A549 (cell line): ENCODE measurements at regions not wholly inside any gene's neighbourhood (a gene's known extent, or its start where the extent isn't known, plus 50 kb on each side); places are given as distances from the start of the nearest gene placed in this dataset.

Source experiments
- ATAC-seq, 2 experiments: fragments of 200-7000 bp in 1 of 2; fragments of >200 bp in 1 of 2; cut with Nextera tagmentation in 1 of 2; cut with Tn5 transposase in 1 of 2; 3 replicates each; pipeline versions ENCODE4 v1.8.0 to v1.9.1; 2018 to 2020; ENCODE audit warnings: mild to moderate bottlenecking in 1 of 2, moderate library complexity in 1 of 2
- CTCF ChIA-PET: fragments of 300-600 bp; sonication (Branson Sonifier 250); formaldehyde crosslinking; extraction: SDS; loops from one replicate; lab custom pipeline; 2021; ENCODE audit warnings: antibody characterized with exemption, inconsistent platforms; lab: Yijun Ruan, JAX
- POLR2A ChIA-PET: fragments of 350-600 bp; formaldehyde crosslinking; extraction: SDS; loops from one replicate; lab custom pipeline; 2021; ENCODE audit warnings: antibody characterized with exemption, inconsistent platforms; lab: Yijun Ruan, JAX
- DNase-seq, 2 experiments: peaks; one replicate each; pipeline versions ENCODE4 v3.0.0 to v3.0.0-alpha.2; 2011 to 2016; ENCODE audit warnings: low read depth in 1 of 2, low spot score in 1 of 2
- FAIRE-seq: peaks from 2 replicates; lab custom pipeline; 2011; peaks lifted over from hg19 to GRCh38; lab: Jason Lieb, UNC
- H3K27ac ChIP-seq, 2 experiments: fragments of >200 bp; sonication (Bioruptor Twin); formaldehyde crosslinking; 3 replicates each; pipeline ENCODE4 v1.5.1; 2016 to 2017
- H3K4me1 ChIP-seq: fragments of >200 bp; sonication (Bioruptor Twin); formaldehyde crosslinking; 3 replicates; pipeline ENCODE4 v1.6.1; 2016
- H3K4me2 ChIP-seq: fragments of >200 bp; sonication (Bioruptor Twin); formaldehyde crosslinking; 3 replicates; pipeline ENCODE4 v1.6.1; 2016
- H3K4me3 ChIP-seq: fragments of >200 bp; sonication (Bioruptor Twin); formaldehyde crosslinking; 3 replicates; pipeline ENCODE4 v1.5.1; 2016
- H3K9me3 ChIP-seq: fragments of >200 bp; sonication (Bioruptor Twin); formaldehyde crosslinking; 3 replicates; pipeline ENCODE4 v1.6.1; 2016
- ATOH8 ChIP-seq: fragments of 250-450 bp; sonication (Bioruptor Pico); IDR thresholded peaks from 2 replicates; pipeline ENCODE4 v1.5.0; 2020; ENCODE audit warnings: low read depth, mild to moderate bottlenecking, moderate library complexity
- BCL3 ChIP-seq: fragments of >200 bp; sonication (Bioruptor Twin); formaldehyde crosslinking; IDR thresholded peaks from 3 replicates; pipeline ENCODE4 v1.6.1; 2016
- BHLHE40 ChIP-seq: IDR thresholded peaks from 2 replicates; pipeline ENCODE4 v1.6.1; 2012; ENCODE audit warnings: low read depth, low read length, inconsistent platforms
- CBX2 ChIP-seq: fragments of 200-600 bp; sonication (generic); IDR thresholded peaks from 2 replicates; pipeline ENCODE4 v1.6.1; 2016; ENCODE audit warnings: low read depth, mild to moderate bottlenecking, borderline replicate concordance
- CBX8 ChIP-seq: fragments of 200-600 bp; sonication (generic); IDR thresholded peaks from 2 replicates; pipeline ENCODE4 v1.6.1; 2016
- CEBPB ChIP-seq, 2 experiments: fragments of >200 bp in 1 of 2; sonication (Bioruptor Twin) in 1 of 2; formaldehyde crosslinking in 1 of 2; IDR thresholded peaks; 2 replicates each; pipeline ENCODE4 v1.6.1; 2012 to 2016
- CHD2 ChIP-seq: fragments of 150-350 bp; IDR thresholded peaks from 2 replicates; pipeline ENCODE4 v1.6.1; 2014; ENCODE audit warnings: low read length; ENCODE audit not compliant: partially characterized antibody
- CHD4 ChIP-seq: fragments of 200-600 bp; sonication (generic); IDR thresholded peaks from 2 replicates; pipeline ENCODE4 v1.6.1; 2016; ENCODE audit warnings: antibody characterized with exemption, mild to moderate bottlenecking, borderline replicate concordance
- E2F6 ChIP-seq: IDR thresholded peaks from 2 replicates; pipeline ENCODE4 v1.6.1; 2012; ENCODE audit warnings: low read depth, borderline replicate concordance
- EHMT2 ChIP-seq: fragments of 200-600 bp; sonication (generic); IDR thresholded peaks from 2 replicates; pipeline ENCODE4 v1.6.1; 2016; ENCODE audit warnings: antibody characterized with exemption, low read depth, mild to moderate bottlenecking, moderate library complexity
- ELK1 ChIP-seq: fragments of 150-350 bp; IDR thresholded peaks from 2 replicates; pipeline ENCODE4 v1.6.1; 2014; ENCODE audit warnings: low read depth, mild to moderate bottlenecking, low read length
- FOSB ChIP-seq: fragments of 250-450 bp; sonication (Bioruptor Pico); IDR thresholded peaks from 2 replicates; pipeline ENCODE4 v1.5.0; 2020; ENCODE audit warnings: mild to moderate bottlenecking, moderate library complexity
- FOSL2 ChIP-seq, 2 experiments: fragments of 450-650 bp in 1 of 2; fragments of >200 bp in 1 of 2; sonication (Bioruptor Twin) in 1 of 2; formaldehyde crosslinking; IDR thresholded peaks; 2 replicates each; pipeline versions ENCODE4 v1.5.0 to v1.6.1; 2016 to 2020; ENCODE audit warnings: mild to moderate bottlenecking in 1 of 2, moderate library complexity in 1 of 2
- FOXS1 ChIP-seq: fragments of 250-450 bp; sonication (Bioruptor Pico); IDR thresholded peaks from 2 replicates; pipeline ENCODE4 v1.5.0; 2020; ENCODE audit warnings: mild to moderate bottlenecking, moderate library complexity
- GATA3 ChIP-seq: IDR thresholded peaks from 2 replicates; pipeline ENCODE4 v1.6.1; 2012; ENCODE audit warnings: borderline replicate concordance
- HES2 ChIP-seq: fragments of >200 bp; sonication (Bioruptor Twin); formaldehyde crosslinking; IDR thresholded peaks from 2 replicates; pipeline ENCODE4 v1.6.1; 2016
- HEYL ChIP-seq: fragments of 250-450 bp; sonication (Bioruptor Pico); IDR thresholded peaks from 2 replicates; pipeline ENCODE4 v1.8.0; 2021; ENCODE audit warnings: mild to moderate bottlenecking, moderate library complexity
- JUN ChIP-seq, 2 experiments: fragments of >200 bp; sonication (Bioruptor Twin); formaldehyde crosslinking; IDR thresholded peaks; 2 replicates in 1 of 2; 3 replicates in 1 of 2; pipeline ENCODE4 v1.6.1; 2016 to 2017
- KDM1A ChIP-seq: fragments of 200-600 bp; sonication (generic); IDR thresholded peaks from 2 replicates; pipeline ENCODE4 v1.6.1; 2016; ENCODE audit warnings: low read depth, mild to moderate bottlenecking
- KDM5A ChIP-seq: fragments of 200-600 bp; sonication (generic); IDR thresholded peaks from 2 replicates; pipeline ENCODE4 v1.6.1; 2016; ENCODE audit warnings: antibody characterized with exemption, mild to moderate bottlenecking
- MAFK ChIP-seq: fragments of 450-650 bp; IDR thresholded peaks from 2 replicates; pipeline ENCODE4 v1.6.1; 2014; ENCODE audit not compliant: partially characterized antibody
- MAX ChIP-seq: IDR thresholded peaks from 2 replicates; pipeline ENCODE4 v1.6.1; 2012
- MAZ ChIP-seq: fragments of 150-350 bp; IDR thresholded peaks from 2 replicates; pipeline ENCODE4 v1.6.1; 2014; ENCODE audit warnings: antibody characterized with exemption, low read depth, low read length, borderline replicate concordance
- PBX3 ChIP-seq: IDR thresholded peaks from 2 replicates; pipeline ENCODE4 v1.6.1; 2012
- RAD21 ChIP-seq, 2 experiments: fragments of >200 bp in 1 of 2; sonication (Bioruptor Twin) in 1 of 2; formaldehyde crosslinking in 1 of 2; IDR thresholded peaks in 1 of 2; conservative IDR thresholded peaks in 1 of 2; 2 replicates in 1 of 2; 3 replicates in 1 of 2; pipeline ENCODE4 v1.6.1; 2012 to 2018; ENCODE audit warnings: inconsistent platforms in 1 of 2
- RARB ChIP-seq: fragments of 250-450 bp; sonication (Bioruptor Pico); IDR thresholded peaks from 2 replicates; pipeline ENCODE4 v1.8.0; 2021; ENCODE audit warnings: mild to moderate bottlenecking, moderate library complexity
- RFX5 ChIP-seq: fragments of 450-650 bp; IDR thresholded peaks from 2 replicates; pipeline ENCODE4 v1.7.1; 2014; ENCODE audit warnings: antibody characterized with exemption, mild to moderate bottlenecking, moderate library complexity
- RNF2 ChIP-seq: fragments of 200-600 bp; sonication (generic); IDR thresholded peaks from 2 replicates; pipeline ENCODE4 v1.6.1; 2016; ENCODE audit warnings: low read depth, mild to moderate bottlenecking, antibody characterized with exemption, moderate library complexity, borderline replicate concordance
- SMC3 ChIP-seq: fragments of >200 bp; sonication (Bioruptor Twin); formaldehyde crosslinking; IDR thresholded peaks from 3 replicates; pipeline ENCODE4 v1.6.1; 2018; ENCODE audit warnings: inconsistent platforms
- SREBF2 ChIP-seq: fragments of 450-650 bp; IDR thresholded peaks from 2 replicates; pipeline ENCODE4 v1.6.1; 2014; ENCODE audit warnings: mild to moderate bottlenecking, moderate library complexity
- TP53 ChIP-seq: fragments of 250-450 bp; sonication (Bioruptor Pico); IDR thresholded peaks from 2 replicates; pipeline ENCODE4 v1.5.0; 2021; ENCODE audit warnings: mild to moderate bottlenecking, moderate library complexity
- ZC3H11A ChIP-seq: fragments of 450-650 bp; IDR thresholded peaks from 2 replicates; pipeline ENCODE4 v1.6.1; 2014; ENCODE audit warnings: antibody characterized with exemption, mild to moderate bottlenecking
- ZNF302 ChIP-seq: fragments of 250-450 bp; sonication (Bioruptor Pico); IDR thresholded peaks from 2 replicates; pipeline ENCODE4 v1.9.0; 2021; ENCODE audit warnings: inconsistent platforms, mild to moderate bottlenecking, moderate library complexity
- WGBS: methylation state at CpG from one replicate; pipeline ENCODE4 v1.1.6; 2017; ENCODE audit errors: missing lambda C conversion rate; 5-methylcytosine and 5-hydroxymethylcytosine counted together

GRCh38 chr13:53568491-53568890 lies 539.9 kb downstream of the OLFM4 start:
- H3K4me2 ChIP-seq, result no peak overlapping the region
- H3K9me3 ChIP-seq, result no peaks in the 10 kb centered on the region
- H3K27ac ChIP-seq, result no peak overlapping the region
- WGBS, result 7% methylated on average over 1 of the region's 1 CpG
- POLR2A ChIA-PET, result no interaction called here
- no peaks in the 10 kb centered on the region for H3K4me1 ChIP-seq
- H3K4me3 ChIP-seq, result no peak overlapping the region
- TF ChIP-seq ATOH8 (CRISPR knock-in tag) (no peak), RARB (no peak), SMC3 (no peak), EHMT2 (no peak), TP53 (CRISPR knock-in tag) (no peak), FOXS1 (no peak), ELK1 (no peak), FOSL2 (IDR thresholded peaks at IDR 0.05) (no peak), FOSL2 (CRISPR knock-in tag; IDR thresholded peaks at IDR 0.05) (no peak), CBX8 (no peak), MAZ (no peak), E2F6 (no peak), CBX2 (no peak), MAFK (no peak), HEYL (CRISPR knock-in tag) (no peak), BHLHE40 (no peak), RNF2 (no peak), MAX (no peak), RAD21 (conservative IDR thresholded peaks at IDR 0.05 in 1 of 2, IDR thresholded peaks at IDR 0.05 in 1 of 2) (no peak), CEBPB (IDR thresholded peaks at IDR 0.05) (no peak)
- TF ChIP-seq, all 56 proteins: peak for 0
- CTCF ChIA-PET, result no interaction called here
- ATAC-seq (no peak), DNase-seq (no peak), FAIRE-seq (no peak)

- Histone ChIP-seq H3K9me3 (no peaks in the 10 kb centered on the region), H3K4me3 (no peak overlapping the region)
- TF ChIP-seq CBX8 (no peak), JUN (IDR thresholded peaks at IDR 0.05) (no peak), KDM1A (no peak)
- TF ChIP-seq, all 56 proteins: peak for 0
- WGBS, result 2% methylated on average over 2 of the region's 2 CpGs
- ChIA-PET CTCF (no interaction called here), POLR2A (no interaction called here)
- H3K4me1 ChIP-seq, result no peaks in the 10 kb centered on the region
- no peak overlapping the region for H3K4me2 ChIP-seq
- H3K27ac ChIP-seq, result no peak overlapping the region
- FAIRE-seq (no peak), DNase-seq (no peak), ATAC-seq (no peak)
Measured at GRCh38 chr13:53569453-53569852, 540.8 kb downstream of the OLFM4 start.

- ChIA-PET POLR2A (no interaction called here), CTCF (interaction anchor here (0.6 kb wide), 1 partner anchor 124 kb away, joined by 3 read pairs; no protein-coding TSS in a partner anchor)
- H3K4me1 ChIP-seq, result no peaks in the 10 kb centered on the region
- H3K9me3 ChIP-seq, result no peaks in the 10 kb centered on the region
- no peak overlapping the region for H3K4me2 ChIP-seq
- H3K27ac ChIP-seq, result no peak overlapping the region
- H3K4me3 ChIP-seq, result no peak overlapping the region
- DNase-seq (no peak), FAIRE-seq (no peak), ATAC-seq (no peak)
- 0% methylated on average over 3 of the region's 5 CpGs for WGBS
- TF ChIP-seq SREBF2 (no peak), CHD4 (no peak), FOXS1 (no peak), TP53 (CRISPR knock-in tag) (no peak), CBX2 (no peak), ZNF302 (CRISPR knock-in tag) (no peak), GATA3 (no peak), RFX5 (no peak), CHD2 (no peak), SMC3 (no peak), FOSB (CRISPR knock-in tag) (no peak), HES2 (no peak), KDM5A (no peak), PBX3 (no peak), BCL3 (no peak), MAZ (no peak), ZC3H11A (no peak), JUN (IDR thresholded peaks at IDR 0.05) (no peak)
Measured at GRCh38 chr13:53601113-53601512, 572.5 kb downstream of the OLFM4 start.
